ENCODE measurements at regions not wholly inside any gene's neighbourhood (a gene's known extent, or its start where the extent isn't known, plus 50 kb on each side); places are given as distances from the start of the nearest gene placed in this dataset.
"Not testable (repeated sequence)": the region's sequence is repeated elsewhere in the genome, so short reads cannot be mapped to it uniquely, and the experiment has no call there.

GRCh38 chr2:113386780-113387433 lies 50.6 kb upstream of the ZNG1B start:
- not testable (repeated sequence) for DNase-seq (ENCODE audit: low spot score)

GRCh38 chr2:113379621-113380020 lies 57.9 kb upstream of the ZNG1B start:
- DNase-seq (ENCODE audit: low spot score), result not testable (repeated sequence)

- DNase-seq (ENCODE audit: low spot score), result no peak
These were observed 60.5 kb upstream of the ZNG1B start for GRCh38 chr2:113376913-113377445.

- no peak for DNase-seq (ENCODE audit: low spot score)
These were observed 61.1 kb upstream of the ZNG1B start for GRCh38 chr2:113376253-113376912.

GRCh38 chr2:113374857-113375256 lies 62.6 kb upstream of the ZNG1B start:
- not testable (repeated sequence) for DNase-seq (ENCODE audit: low spot score)

- not testable (repeated sequence) for DNase-seq (ENCODE audit: low spot score)
These were observed 65.1 kb upstream of the ZNG1B start for GRCh38 chr2:113372258-113372834.

GRCh38 chr2:113370478-113371091 lies 66.9 kb upstream of the ZNG1B start:
- DNase-seq (ENCODE audit: low spot score), result peak; percentile 69

GRCh38 chr2:113370030-113370429 lies 67.5 kb upstream of the ZNG1B start:
- no peak for DNase-seq (ENCODE audit: low spot score)

- DNase-seq (ENCODE audit: low spot score), result not testable (repeated sequence)
These were observed 68.9 kb upstream of the ZNG1B start for GRCh38 chr2:113368581-113368980.

GRCh38 chr2:113366821-113367220 lies 70.7 kb upstream of the ZNG1B start:
- DNase-seq (ENCODE audit: low spot score), result not testable (repeated sequence)

GRCh38 chr2:113365791-113366190 lies 71.7 kb upstream of the ZNG1B start:
- not testable (repeated sequence) for DNase-seq (ENCODE audit: low spot score)

- DNase-seq (ENCODE audit: low spot score), result not testable (repeated sequence)
These were observed 72.2 kb upstream of the ZNG1B start for GRCh38 chr2:113365290-113365689.

GRCh38 chr2:113361051-113361450 lies 76.4 kb upstream of the ZNG1B start:
- DNase-seq (ENCODE audit: low spot score), result no peak

GRCh38 chr2:113357071-113357470 lies 78.3 kb upstream of the PAX8 start:
- DNase-seq (ENCODE audit: low spot score), result no peak

- DNase-seq (ENCODE audit: low spot score), result not testable (repeated sequence)
These were observed 77.6 kb upstream of the PAX8 start for GRCh38 chr2:113356284-113356683.

GRCh38 chr2:113355339-113356015 lies 76.8 kb upstream of the PAX8 start:
- not testable (repeated sequence) for DNase-seq (ENCODE audit: low spot score)

- no peak for DNase-seq (ENCODE audit: low spot score)
These were observed 72.9 kb upstream of the PAX8 start for GRCh38 chr2:113351375-113352355.

- DNase-seq (ENCODE audit: low spot score), result not testable (repeated sequence)
These were observed 65.1 kb upstream of the PAX8 start for GRCh38 chr2:113343800-113344199.

- no peak for DNase-seq (ENCODE audit: low spot score)
These were observed 63.9 kb upstream of the PAX8 start for GRCh38 chr2:113342650-113343049.

- DNase-seq (ENCODE audit: low spot score), result not testable (repeated sequence)
These were observed 63.1 kb upstream of the PAX8 start for GRCh38 chr2:113341870-113342253.
